NB4 (cell line): ENCODE measurements at regions not wholly inside any gene's neighbourhood (a gene's known extent, or its start where the extent isn't known, plus 50 kb on each side); places are given as distances from the start of the nearest gene placed in this dataset.

ENCODE experiments used
- DNase-seq: peaks from one replicate; pipeline ENCODE4 v3.0.0; 2010; ENCODE audit warnings: low read depth
- H3K4me3 ChIP-seq: one replicate; pipeline ENCODE4 v1.5.1; 2011; ENCODE audit warnings: mild to moderate bottlenecking, low read depth, low read length, moderate library complexity
- MAX ChIP-seq: IDR thresholded peaks from 2 replicates; pipeline ENCODE4 v1.6.1; 2011; ENCODE audit warnings: low read depth, low read length
- MYC ChIP-seq: IDR thresholded peaks from 2 replicates; pipeline ENCODE4 v1.6.1; 2011; ENCODE audit warnings: low read depth, low read length
- POLR2A ChIP-seq: IDR thresholded peaks from 2 replicates; pipeline ENCODE4 v1.6.1; 2011; ENCODE audit warnings: mild to moderate bottlenecking; ENCODE audit not compliant: insufficient read length; ENCODE audit errors: extremely low read depth
- TF ChIP-seq, protein P1 (sequence below): IDR thresholded peaks from one replicate; pipeline ENCODE4 v1.5.1; 2012; ENCODE audit warnings: low read depth, low read length

GRCh38 chr7:138235207-138235606 lies 158.9 kb downstream of the AKR1D1 start:
- no peak overlapping the region for H3K4me3 ChIP-seq
- DNase-seq: no peak
- TF ChIP-seq POLR2A (no peak), MAX (no peak), MYC (no peak)
- TF ChIP-seq, protein P1, sequence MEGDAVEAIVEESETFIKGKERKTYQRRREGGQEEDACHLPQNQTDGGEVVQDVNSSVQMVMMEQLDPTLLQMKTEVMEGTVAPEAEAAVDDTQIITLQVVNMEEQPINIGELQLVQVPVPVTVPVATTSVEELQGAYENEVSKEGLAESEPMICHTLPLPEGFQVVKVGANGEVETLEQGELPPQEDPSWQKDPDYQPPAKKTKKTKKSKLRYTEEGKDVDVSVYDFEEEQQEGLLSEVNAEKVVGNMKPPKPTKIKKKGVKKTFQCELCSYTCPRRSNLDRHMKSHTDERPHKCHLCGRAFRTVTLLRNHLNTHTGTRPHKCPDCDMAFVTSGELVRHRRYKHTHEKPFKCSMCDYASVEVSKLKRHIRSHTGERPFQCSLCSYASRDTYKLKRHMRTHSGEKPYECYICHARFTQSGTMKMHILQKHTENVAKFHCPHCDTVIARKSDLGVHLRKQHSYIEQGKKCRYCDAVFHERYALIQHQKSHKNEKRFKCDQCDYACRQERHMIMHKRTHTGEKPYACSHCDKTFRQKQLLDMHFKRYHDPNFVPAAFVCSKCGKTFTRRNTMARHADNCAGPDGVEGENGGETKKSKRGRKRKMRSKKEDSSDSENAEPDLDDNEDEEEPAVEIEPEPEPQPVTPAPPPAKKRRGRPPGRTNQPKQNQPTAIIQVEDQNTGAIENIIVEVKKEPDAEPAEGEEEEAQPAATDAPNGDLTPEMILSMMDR: no peak

DNA sequence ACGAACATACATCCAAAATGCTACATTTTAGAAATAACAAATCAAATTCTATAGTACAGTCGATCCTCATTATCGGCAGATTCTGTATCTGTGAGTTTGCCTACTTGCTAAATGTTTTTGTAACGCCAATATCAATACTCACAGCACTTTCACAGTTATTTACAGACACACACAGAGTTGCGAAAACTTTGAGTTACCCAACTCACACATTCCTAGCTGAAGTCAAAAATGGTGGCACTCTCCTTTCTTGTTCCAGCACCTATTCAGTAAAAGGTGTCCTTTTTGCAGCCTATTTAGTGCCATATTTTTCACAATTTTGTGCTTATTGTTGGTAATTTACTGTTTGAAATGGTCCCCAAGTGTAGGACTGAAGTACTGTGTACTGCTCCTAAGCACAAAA lies 161.7 kb downstream of the AKR1D1 start:
- TF ChIP-seq MAX (no peak), POLR2A (no peak), MYC (no peak)
- TF ChIP-seq, protein P1: no peak
- DNase-seq: peak; percentile 14
- H3K4me3 ChIP-seq: no peak overlapping the region

GRCh38 chr7:138238734-138239659 lies 162.7 kb downstream of the AKR1D1 start:
- H3K4me3 ChIP-seq: no peak overlapping the region
- no peak for TF ChIP-seq MAX
- TF ChIP-seq, protein P1: no peak
- no peak for TF ChIP-seq POLR2A
- TF ChIP-seq MYC: no peak
- DNase-seq: no peak

GRCh38 chr7:138243430-138243829 lies 167.2 kb downstream of the AKR1D1 start:
- DNase-seq: peak; percentile 10
- no peak overlapping the region for H3K4me3 ChIP-seq
- TF ChIP-seq, protein P1: no peak
- TF ChIP-seq MAX (no peak), MYC (no peak), POLR2A (no peak)

- no peak for DNase-seq
- no peak for TF ChIP-seq MYC
- TF ChIP-seq, protein P1: no peak
- TF ChIP-seq MAX: no peak
- TF ChIP-seq POLR2A: no peak
- H3K4me3 ChIP-seq: no peak overlapping the region
Measured at GRCh38 chr7:138243836-138244235, 167.6 kb downstream of the AKR1D1 start.
